ENCODE measurements at regions not wholly inside any gene's neighbourhood (a gene's known extent, or its start where the extent isn't known, plus 50 kb on each side); places are given as distances from the start of the nearest gene placed in this dataset.
"Not testable (repeated sequence)": the region's sequence is repeated elsewhere in the genome, so short reads cannot be mapped to it uniquely, and the experiment has no call there.

- TF ChIP-seq EZH2 (IDR thresholded peaks at IDR 0.05; ENCODE audit: borderline replicate concordance); CTCF (IDR thresholded peaks at IDR 0.05; ENCODE audit: poor library complexity): not testable (repeated sequence)
These were observed 127.0 kb upstream of the NBPF11 start for GRCh38 chr1:148279002-148279542.
